Bronchial epithelial cell (primary cell): ENCODE measurements at regions not wholly inside any gene's neighbourhood (a gene's known extent, or its start where the extent isn't known, plus 50 kb on each side); places are given as distances from the start of the nearest gene placed in this dataset.

Experiments used
- DNase-seq: peaks from one replicate; pipeline ENCODE4 v3.0.0-alpha.2; 2010; ENCODE audit warnings: low read depth
- FAIRE-seq: peaks from 2 replicates; lab custom pipeline; 2011; peaks lifted over from hg19 to GRCh38; lab: Jason Lieb, UNC
- H3K27me3 ChIP-seq: 2 replicates; pipeline ENCODE4 v1.5.1; 2011; ENCODE audit warnings: low read length; ENCODE audit not compliant: control insufficient read depth, insufficient read depth
- H3K36me3 ChIP-seq: 2 replicates; pipeline ENCODE4 v1.5.1; 2011; ENCODE audit warnings: low read length; ENCODE audit not compliant: control insufficient read depth, insufficient read depth
- H3K4me3 ChIP-seq: 2 replicates; pipeline ENCODE4 v1.5.1; 2011; ENCODE audit warnings: mild to moderate bottlenecking, low read depth, low read length, control low read depth
- TF ChIP-seq, protein P1 (sequence below): IDR thresholded peaks from 2 replicates; pipeline ENCODE4 v1.5.1; 2011; ENCODE audit warnings: mild to moderate bottlenecking, moderate library complexity, low read length, control low read depth, inconsistent platforms; ENCODE audit not compliant: insufficient read depth, severe bottlenecking

DNA sequence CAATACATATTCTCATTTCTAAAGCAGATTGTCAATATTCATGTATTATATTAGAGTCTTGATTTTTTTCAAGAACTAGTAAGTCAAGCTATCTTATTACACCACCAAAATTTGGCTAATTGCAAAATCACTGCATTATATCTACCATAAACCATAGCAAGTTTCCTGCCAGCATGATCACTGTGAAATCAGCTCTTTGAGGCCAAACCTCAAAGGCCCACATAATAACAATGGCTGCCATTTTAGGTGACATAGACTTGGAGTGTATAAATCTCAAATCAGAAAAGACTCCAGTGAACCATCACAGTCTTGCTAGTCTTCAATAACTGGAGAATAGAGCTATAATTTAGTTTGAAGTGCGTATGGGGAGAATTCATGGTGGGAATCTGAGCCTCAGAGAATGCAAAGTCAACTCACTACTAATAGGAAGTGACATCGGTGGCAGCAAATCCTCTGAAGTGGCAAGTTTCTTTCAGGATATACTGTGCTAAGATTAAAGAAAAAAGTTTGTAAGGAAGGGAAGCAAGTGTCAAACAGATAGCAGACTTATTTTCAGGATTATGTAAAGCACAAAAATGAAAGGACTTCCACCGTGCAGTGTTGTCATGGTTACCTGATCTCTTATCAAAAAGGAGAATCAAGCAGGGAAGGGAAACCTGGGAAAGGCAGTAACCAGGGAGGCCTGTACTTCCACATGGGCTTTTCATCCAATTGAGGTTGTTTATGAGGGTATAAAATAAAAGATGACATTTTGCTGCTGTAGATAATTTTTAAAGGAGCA is 117.4 kb upstream of the FNDC3A start:
- Histone ChIP-seq H3K36me3 (no peaks in the 10 kb centered on the region), H3K27me3 (no peaks in the 10 kb centered on the region), H3K4me3 (no peak overlapping the region)
- DNase-seq (no peak), FAIRE-seq (no peak)
- TF ChIP-seq, protein P1, sequence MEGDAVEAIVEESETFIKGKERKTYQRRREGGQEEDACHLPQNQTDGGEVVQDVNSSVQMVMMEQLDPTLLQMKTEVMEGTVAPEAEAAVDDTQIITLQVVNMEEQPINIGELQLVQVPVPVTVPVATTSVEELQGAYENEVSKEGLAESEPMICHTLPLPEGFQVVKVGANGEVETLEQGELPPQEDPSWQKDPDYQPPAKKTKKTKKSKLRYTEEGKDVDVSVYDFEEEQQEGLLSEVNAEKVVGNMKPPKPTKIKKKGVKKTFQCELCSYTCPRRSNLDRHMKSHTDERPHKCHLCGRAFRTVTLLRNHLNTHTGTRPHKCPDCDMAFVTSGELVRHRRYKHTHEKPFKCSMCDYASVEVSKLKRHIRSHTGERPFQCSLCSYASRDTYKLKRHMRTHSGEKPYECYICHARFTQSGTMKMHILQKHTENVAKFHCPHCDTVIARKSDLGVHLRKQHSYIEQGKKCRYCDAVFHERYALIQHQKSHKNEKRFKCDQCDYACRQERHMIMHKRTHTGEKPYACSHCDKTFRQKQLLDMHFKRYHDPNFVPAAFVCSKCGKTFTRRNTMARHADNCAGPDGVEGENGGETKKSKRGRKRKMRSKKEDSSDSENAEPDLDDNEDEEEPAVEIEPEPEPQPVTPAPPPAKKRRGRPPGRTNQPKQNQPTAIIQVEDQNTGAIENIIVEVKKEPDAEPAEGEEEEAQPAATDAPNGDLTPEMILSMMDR = no peak

DNA sequence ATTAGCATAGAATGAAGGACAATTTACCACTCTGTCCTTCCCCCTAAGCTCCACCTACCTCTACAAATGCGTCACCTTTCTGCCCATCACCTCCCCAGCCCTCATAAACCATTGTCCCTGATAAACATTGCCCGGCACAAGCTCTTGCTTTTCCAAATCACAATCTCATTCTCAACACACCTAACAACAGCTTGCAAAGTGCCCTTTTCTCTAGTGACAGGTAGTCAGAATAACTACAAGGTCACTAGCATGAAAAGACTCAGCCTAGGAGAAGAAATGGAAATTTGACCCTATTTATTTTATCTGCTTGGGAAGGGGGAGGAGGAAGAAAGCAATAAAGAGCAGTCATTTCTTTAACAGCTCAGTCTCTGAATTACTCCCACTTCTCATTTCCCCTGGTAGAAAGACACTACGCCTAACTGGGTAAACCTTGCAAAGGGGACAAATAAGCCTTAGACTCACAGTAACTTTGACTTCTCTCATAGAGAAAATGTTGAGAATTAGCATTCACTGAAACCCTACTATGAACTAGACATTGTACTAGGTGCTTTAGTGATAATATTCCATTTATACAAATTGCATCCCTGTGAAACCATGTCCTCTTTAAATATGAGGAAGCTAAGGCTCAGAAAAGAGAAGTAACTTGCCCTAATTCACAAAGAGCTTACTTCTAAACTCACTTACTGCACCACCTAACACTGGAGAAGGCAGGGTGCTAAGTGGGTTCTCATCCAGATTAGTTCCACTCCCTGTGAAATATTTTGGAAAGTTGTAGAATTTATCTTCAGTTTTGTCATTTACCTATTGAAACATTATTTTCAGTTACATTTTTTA is 116.2 kb upstream of the FNDC3A start:
- TF ChIP-seq, protein P1 = no peak
- no peak for DNase-seq

DNA sequence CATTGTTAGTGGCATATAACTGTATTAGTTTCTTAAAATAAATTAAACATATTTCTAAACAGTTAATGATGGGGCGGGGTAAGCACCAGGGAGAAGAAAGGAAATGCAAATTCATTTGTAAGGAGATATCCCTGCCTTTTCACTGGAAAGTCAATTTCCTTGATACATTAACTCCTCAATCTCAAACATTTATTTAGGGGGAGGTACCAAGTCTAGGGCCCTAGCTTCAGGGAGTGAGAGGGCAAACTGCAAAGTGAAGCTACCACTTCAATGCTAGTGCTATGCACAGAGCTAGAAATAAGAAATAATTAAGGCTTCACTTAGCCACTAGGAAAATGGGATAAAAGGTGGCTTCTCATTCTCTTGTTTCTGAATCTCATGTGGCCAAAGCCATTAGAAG is 115.3 kb upstream of the FNDC3A start:
- H3K27me3 ChIP-seq = no peaks in the 10 kb centered on the region
- no peaks in the 10 kb centered on the region for H3K36me3 ChIP-seq
- no peak for FAIRE-seq
- H3K4me3 ChIP-seq = no peak overlapping the region
- DNase-seq = no peak
- TF ChIP-seq, protein P1 = no peak

More for the DNA sequence above, 116.2 kb upstream of the FNDC3A start:
- FAIRE-seq = no peak
- Histone ChIP-seq H3K4me3 (no peak overlapping the region), H3K27me3 (no peaks in the 10 kb centered on the region), H3K36me3 (no peaks in the 10 kb centered on the region)

DNA sequence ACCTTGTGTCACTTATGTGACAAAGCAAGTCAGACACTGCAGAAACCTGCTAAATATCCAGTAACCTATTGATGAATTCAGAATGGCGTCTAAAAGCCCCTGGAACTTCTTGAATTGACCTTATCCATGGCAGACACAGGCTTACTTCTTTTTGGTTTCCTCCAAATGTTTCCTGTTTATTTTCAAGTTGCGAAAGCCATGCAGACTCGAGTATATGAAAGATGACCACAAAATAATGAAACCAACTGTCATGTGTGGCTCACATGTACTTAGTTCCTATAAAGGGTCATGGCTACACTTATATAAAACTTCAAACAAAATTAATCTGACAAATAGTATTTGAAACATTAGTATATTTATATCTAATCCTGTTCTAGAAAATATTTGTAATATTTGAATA is 113.1 kb upstream of the FNDC3A start:
- TF ChIP-seq, protein P1 = no peak
- Histone ChIP-seq H3K27me3 (no peaks in the 10 kb centered on the region), H3K4me3 (no peak overlapping the region), H3K36me3 (no peaks in the 10 kb centered on the region)
- FAIRE-seq (no peak), DNase-seq (no peak)

DNA sequence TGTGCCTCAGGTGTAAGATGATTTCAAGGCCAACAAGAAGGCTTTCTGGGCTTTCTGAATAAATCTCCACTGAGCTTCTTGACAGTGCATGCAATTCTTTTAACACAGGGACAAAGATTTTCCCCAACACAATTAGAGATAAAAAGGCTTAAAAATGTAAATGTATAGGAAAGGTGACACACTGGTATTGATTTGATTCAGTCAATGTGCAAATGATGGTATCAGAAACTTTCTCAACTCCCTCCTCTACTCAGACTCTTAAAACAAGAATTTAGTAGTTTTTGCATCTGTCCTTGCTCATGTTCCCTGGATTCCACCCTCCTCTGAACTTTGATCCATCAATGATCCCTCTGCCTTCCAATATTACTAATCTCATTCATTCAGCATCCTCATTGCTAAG is 111.6 kb upstream of the FNDC3A start:
- Histone ChIP-seq H3K4me3 (no peak overlapping the region), H3K36me3 (no peaks in the 10 kb centered on the region), H3K27me3 (no peaks in the 10 kb centered on the region)
- no peak for DNase-seq
- TF ChIP-seq, protein P1 = no peak
- no peak for FAIRE-seq
